Skeletal muscle cell (primary cell): ENCODE measurements at regions not wholly inside any gene's neighbourhood (a gene's known extent, or its start where the extent isn't known, plus 50 kb on each side); places are given as distances from the start of the nearest gene placed in this dataset.
"Not testable (repeated sequence)": the region's sequence is repeated elsewhere in the genome, so short reads cannot be mapped to it uniquely, and the experiment has no call there.

ENCODE experiments used
- DNase-seq: peaks from one replicate; pipeline ENCODE4 v3.0.0-alpha.2; 2010; ENCODE audit warnings: low read depth
- H3K4me3 ChIP-seq: 2 replicates; pipeline ENCODE4 v1.5.1; 2011; ENCODE audit warnings: low read depth, mild to moderate bottlenecking, control low read depth, low read length, moderate library complexity

DNA sequence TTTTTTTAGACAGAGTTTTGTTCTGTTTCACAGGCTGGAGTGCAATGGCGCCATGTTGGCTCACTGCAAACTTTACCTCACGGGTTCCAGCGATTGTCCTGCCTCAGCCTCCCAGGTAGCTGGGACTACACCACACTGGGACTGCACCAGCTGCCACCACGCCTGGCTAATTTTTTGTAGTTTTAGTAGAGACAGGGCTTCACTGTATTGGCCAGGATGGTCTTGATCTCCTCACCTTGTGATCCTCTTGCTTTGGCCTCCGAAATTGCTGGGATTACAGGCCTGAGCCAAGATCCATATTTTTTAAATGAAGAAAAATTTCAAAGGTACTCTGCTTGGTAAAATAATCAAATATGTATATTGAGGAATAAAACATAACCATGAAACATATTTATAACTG is 195.8 kb upstream of the TPTE start:
- peak; percentile 67 for DNase-seq
- H3K4me3 ChIP-seq = not testable (repeated sequence)

DNA sequence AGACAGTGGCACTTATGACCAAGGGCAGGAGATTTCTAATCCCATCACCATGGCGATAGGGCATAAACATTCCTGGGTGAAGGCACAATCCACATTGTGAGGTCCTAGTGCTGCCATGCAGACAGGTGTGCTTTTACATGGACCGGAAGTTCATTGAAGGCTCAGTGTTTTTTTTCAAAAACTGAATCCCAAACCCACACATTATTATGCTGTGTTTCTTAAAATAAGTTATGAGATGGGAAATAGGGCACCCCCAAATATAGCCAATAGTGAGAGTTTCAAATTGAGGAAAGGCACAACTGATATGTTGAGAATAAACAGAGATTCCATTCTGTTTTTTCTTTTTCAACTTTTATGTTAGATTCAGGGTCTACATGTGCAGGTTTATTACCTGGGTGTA is 195.2 kb upstream of the TPTE start:
- not testable (repeated sequence) for DNase-seq, H3K4me3 ChIP-seq

DNA sequence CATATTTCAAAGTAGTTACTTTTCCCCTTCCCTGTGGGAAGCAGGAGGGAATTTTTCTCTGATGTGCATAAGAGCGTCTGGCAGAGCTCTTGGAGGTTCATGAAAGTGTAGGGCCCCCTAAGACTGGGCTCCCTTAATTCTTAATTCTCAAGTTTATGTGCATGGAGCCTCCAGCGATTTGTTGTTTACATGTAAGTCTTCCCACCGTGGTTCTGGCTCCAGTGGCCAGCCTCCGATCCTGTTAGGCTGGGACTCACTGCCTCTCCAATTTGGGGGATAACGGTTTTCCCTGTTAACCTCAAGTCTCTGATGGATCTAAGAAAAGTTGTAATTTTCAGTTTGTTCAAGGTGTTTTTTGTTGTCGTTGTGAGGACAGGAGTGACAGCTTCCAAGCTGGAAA is 192.7 kb upstream of the TPTE start:
- not testable (repeated sequence) for DNase-seq, H3K4me3 ChIP-seq

DNA sequence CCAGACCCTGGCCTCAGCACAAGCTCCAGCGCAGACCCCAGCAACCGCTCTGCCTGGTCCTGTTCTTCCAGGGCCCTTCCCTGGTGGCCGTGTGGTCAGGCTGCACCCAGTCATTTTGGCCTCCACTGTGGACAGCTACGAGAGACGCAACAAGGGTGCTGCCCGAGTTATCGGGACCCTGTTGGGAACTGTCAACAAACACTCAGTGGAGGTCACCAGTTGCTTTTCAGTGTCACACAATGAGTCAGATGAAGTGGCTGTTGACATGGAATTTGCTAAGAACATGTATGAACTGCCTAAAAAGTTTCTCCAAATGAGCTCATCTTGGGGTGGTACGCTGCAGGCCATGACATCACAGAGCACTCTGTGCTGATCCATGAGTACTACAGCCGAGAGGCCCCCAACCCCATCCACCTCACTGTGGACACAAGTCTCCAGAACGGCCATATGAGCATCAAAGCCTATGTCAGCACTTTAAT is 190.7 kb upstream of the TPTE start:
- not testable (repeated sequence) for DNase-seq, H3K4me3 ChIP-seq

DNA sequence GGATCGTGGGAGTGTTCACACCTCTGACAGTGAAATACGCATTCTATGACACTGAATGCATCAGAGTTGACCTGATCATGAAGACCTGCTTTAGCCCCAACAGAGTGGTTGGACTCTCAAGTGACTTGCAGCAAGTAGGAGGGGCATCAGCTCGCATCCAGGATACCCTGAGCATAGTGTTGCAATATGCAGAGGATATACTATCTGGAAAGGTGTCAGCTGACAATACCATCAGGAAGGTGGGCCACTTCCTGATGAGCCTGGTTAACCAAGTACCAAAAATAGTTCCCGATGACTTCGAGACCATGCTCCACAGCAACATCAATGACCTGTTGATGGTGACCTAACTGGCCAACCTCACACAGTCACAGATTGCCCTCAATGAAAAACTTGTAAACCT is 190.2 kb upstream of the TPTE start:
- H3K4me3 ChIP-seq, DNase-seq: not testable (repeated sequence)

DNA sequence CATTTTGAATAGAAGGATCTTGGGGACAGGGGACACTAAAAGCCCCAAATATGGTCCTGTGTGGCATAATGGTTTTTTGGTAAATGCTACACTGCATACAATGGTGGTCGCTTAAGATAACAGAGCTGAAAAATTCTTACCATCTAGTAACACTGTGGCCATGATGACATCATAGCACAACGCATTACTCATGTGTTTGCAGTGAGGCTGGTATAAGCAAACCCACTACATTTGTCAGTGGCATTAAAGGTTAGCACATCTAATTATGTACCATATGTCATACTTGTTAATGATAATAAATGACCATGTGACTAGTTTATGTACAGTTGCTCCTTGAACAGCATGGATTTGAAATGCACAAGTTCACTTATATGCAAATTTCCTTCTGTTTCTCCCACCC is 188.4 kb upstream of the TPTE start:
- DNase-seq, H3K4me3 ChIP-seq: not testable (repeated sequence)

DNA sequence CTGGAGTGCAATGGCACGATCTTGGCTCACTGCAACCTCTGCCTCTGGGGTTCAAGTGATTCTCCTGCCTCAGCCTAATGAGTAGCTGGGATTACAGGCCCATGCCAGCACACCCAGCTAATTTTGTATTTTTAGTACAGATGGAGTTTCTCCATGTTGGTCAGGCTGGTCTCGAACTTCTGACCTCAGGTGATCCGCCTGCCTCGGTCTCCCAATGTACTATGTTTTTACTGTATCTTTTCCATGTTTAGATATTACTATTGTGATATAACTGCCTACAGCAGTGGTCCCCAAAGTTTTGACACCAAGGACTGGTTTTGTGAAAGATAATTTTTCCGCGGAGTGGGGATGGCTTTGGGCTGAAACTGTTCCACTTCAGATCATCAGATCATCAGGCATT is 187.0 kb upstream of the TPTE start:
- not testable (repeated sequence) for DNase-seq, H3K4me3 ChIP-seq

DNA sequence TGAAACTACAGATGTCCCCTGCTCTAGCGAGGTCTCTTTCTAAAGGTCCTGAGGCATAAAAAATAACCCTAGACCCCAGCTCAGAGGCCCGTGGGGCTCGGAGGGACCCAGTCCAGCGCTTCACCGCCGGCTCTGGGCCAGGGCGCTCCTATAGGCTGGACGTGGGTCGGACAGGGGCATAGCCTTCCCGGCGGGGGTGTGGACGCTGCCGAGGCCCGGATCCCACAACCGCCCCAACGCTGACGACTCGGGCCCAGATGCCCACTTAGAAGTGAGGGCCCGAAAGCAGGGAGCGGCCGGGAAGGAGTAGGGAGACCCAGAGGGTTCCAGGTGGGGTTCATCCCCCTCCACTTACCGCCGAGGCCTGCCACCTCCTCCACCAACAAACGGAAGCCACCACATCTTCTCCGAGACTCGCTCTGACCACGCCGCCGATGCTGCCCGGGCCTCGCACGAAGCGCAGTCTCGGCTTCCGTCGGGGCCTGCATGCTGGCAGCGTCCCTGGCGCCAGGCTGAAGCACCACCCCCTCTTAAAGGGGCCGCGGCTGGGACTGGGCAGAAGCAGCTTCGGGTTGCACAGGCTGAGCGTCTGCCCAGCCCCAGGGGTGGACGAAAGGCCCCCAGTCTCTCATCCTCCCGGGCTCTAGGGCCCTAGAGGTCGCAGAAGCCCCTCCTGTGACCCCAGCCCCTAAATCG is 179.0 kb upstream of the TPTE start:
- DNase-seq, H3K4me3 ChIP-seq: not testable (repeated sequence)

DNA sequence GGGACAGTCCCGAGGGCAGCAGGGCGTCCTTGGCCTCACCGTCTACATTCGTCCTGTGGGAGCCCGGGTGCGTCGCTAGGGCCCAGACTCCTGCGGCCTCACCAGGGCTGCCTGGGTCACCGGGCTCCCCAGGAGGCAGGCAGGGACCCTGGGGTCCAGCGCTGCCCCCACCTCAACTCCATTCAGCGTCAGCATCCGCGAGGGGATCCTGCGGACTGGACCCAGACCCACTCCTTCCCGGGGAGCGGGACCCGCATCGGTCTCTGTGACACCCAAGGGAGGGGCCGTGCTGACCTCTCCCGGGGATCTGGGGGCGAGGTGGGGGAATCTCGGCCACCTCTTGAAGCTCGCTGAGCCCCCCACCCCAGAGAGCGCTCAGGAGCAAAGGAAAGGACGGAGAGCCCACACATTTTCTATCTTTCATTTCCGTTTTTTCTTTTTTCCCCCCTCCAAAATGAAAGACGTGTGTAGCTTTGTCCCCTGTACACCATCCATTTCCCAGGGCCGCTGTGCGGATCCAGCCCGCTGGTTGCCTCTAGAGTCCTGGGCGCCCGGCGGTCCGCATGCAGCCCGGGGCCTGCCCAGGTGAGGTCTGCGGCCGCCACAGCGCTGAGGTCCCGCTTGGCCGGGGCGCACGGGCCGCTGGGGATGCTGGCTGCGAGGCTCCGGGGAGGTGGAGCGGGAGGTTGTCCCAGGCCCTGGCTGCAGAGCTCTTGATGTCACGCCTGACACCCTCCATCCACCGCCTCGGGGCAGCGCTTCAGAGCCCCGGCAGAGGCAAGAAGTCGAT is 178.0 kb upstream of the TPTE start:
- not testable (repeated sequence) for H3K4me3 ChIP-seq, DNase-seq

DNA sequence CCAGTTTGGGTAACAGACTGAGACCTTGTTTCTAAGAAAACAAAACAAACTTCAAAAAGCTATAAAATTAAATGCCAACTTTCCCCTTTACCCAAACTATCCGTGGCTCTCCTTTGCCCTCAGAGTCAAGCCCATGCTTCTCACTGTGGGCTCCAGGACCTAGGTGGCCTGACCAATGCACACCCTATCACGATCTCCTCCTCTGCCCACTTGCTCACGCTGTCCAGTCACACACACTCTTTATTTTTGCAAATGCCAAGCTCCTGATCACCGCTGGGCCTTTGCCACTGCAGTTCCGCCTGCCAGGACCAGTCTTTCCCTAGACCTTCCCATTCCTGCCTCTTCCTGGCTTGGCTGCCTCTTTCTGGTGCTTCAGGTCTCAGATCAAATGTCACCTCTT is 177.1 kb upstream of the TPTE start:
- DNase-seq, H3K4me3 ChIP-seq: not testable (repeated sequence)

DNA sequence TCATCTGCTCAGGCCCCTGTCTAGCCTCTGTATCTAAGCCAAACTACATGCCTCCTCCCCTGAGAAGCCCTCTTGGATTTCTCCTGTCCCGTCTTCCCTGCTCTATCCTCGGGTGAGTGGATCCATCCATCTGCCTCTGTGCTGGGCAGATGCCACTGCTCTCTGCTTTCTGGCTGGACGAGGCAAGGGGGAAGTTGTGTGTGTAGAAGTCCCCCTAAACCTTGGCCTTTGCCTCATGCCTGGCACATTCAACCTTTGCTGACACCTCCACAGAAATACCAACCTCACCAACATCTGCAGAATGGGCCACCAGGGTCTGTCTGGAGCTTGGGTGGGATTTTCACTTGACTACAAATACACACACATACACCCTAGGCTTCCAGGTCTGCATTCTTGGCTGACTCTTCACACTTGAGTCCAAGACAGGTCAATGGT is 176.2 kb upstream of the TPTE start:
- DNase-seq, H3K4me3 ChIP-seq: not testable (repeated sequence)

DNA sequence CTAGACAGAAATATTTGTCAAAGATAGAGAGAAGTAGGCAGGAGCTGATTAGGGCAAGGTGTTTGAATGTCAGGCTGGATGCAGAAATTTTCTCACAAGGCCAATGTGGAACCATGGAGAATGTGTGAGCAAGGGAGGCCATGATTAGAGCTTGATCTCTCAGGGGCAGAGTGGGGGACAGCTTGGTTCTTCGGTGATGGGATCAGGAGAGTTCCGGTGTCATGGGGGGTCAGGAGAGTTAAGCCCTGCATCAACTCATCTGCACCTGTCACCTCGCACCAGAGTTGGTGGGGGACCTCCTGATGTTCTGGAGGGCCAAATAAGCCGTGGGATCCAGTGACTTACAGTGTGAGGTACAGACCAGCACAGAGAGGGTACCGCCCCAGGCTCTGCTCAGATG is 175.1 kb upstream of the TPTE start:
- not testable (repeated sequence) for DNase-seq, H3K4me3 ChIP-seq

DNA sequence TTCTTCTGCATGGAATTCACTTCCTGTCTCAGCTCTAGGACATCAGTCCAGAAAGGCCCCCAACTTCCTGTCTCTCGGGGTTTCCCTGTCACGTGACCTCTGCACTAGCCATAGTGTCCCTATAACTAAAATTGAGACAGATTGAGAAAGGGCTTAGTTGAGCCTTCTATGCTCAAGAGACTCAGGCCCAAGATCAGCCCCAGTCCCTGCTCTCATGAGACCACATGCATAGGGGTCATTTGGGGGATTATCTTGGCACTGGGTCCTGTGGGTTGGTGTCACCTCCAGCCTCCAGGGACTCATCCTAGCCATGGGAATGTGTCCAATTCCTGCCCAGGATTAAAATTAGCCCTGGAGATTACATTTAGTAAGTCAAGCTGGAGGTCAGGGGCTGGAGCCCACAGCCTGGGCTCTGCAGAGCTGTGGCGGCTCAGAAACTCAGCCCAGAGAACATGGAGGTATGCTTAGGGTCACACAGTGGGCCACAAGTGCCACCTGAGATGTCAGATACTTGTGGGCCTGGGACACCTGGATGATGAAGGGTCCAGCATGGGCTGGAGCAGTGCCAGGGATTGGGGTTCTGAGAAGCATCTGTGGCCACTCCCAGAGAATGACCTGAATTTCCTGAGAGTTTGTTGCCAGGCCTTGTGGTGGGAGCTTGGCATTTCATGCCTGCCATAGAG is 174.3 kb upstream of the TPTE start:
- H3K4me3 ChIP-seq, DNase-seq: not testable (repeated sequence)

DNA sequence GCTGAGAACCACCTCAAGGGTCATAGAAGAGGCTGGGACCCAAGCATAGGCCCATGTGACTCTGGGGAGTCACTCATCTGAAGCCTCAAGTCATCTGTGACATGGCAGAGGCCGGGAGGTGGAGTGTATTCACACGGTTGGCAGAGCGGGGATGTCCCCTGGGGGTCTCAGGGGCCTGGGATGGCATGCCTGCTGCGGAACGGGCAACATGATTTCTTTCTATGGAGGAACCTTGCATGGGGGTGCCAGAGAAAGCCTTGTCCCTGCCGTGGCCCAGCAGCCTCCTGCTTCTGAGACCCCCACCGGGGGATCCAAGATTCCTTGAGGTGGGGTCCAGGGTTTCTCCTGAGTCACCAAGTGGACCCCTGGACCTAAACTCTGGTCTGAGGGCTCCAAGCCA is 173.7 kb upstream of the TPTE start:
- DNase-seq, H3K4me3 ChIP-seq: not testable (repeated sequence)

DNA sequence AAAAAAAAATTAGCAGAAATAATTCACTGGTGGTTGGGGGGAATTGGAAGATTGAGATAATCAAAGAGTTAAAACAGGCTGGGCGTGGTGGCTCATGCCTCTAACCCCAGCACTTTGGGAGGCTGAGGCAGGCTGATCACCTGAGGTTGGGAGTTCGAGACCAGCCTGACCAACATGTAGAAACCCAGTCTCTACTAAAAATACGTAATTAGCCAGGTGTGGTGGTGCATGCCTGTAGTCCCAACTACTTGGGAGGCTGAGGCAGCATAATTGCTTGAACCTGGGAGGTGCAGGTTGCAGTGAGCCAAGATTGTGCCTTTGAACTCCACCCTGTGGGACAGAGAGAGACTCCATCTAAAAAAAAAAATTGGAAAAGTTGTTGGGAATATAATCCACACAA is 173.2 kb upstream of the TPTE start:
- not testable (repeated sequence) for DNase-seq, H3K4me3 ChIP-seq

DNA sequence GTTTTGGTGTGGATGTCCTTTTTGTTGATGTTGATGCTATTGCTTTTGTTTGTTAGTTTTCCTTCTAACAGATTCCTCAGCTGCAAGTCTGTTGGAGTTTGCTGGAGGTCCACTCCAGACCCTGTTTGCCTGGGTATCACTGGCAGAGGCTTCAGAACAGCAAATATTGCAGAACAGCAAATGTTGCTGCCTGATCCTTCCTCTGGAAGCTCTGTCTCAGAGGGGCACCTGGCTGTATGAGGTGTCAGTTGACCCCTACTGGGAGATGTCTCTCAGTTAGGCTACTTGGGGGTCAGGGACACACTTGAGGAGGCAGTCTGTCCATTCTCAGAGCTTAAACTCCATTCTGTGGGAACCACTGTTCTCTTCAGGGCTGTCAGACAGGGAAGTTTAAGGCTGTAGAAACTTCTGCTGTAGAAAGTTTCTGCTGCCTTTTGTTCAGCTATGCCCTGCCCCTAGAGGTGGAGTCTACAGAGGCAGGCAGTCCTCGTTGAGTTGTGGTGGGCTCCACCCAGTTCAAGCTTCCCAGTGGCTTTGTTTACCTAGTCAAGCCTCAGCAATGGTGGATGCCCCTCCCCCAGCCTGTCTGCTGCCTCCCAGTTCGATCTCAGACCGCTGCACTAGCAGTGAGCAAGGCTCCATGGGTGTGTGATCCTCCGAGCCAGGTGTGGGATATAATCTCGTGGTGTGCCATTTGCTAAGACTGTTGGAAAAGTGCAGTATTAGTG is 166.4 kb upstream of the TPTE start:
- DNase-seq, H3K4me3 ChIP-seq: not testable (repeated sequence)

DNA sequence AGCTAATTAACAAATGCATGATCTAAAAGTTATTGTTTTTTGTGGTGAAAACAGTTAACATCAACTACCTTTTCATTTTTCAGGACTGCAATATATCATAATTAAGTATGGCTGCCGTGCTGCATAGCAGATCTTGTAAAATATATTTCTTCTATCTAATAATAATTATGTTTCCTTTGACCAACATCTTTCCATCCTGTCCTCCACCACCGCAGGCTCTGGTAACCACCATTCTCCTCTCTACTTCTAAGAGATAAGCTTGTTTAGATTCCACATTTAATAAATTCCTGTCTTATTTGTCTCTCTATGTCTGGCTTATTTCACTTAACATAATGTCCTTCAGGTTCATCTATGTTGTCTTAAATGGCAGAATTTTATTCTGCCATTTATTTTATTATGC is 162.3 kb upstream of the TPTE start:
- not testable (repeated sequence) for DNase-seq, H3K4me3 ChIP-seq

DNA sequence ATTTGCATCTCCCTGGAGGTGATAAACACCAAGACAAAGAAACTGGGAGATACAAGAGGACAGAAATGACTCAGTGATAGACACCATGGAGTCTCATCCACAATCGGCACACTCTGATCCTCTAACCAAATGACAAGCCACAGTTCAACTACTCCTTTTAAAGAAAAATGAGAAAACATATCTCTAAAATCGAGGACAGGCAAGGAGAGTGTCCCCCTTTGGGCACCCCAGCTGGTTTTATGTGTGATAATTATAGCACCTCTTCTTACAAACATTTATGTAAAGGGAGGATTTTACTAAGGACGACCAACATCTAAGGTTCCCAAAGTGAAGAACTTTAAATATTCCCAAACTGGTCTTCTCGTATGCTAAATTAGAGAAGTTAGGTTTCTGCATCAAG is 161.5 kb upstream of the TPTE start:
- H3K4me3 ChIP-seq, DNase-seq: not testable (repeated sequence)

DNA sequence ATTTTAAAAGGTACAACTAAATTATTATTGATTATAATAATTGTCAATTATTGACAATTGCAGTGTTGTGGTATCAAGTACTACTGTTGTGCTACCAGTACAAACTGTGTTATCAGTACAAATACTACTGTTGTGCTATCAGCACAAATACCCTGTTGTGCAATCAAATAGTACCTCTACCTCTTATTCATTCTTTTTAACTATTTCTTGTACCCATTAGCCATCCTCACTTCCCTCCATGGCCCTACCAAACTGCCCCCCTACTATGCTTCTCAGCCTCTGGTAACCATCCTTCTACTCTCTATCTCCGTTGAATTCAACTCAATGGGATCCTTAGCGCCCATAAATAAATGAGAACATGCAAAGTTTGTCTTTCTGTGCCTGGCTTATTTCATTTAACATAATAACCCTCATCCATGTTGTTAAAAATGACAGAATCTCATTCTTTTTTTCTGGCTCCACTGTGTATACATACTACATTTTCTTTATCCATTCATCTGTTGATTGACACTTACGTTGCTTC is 160.1 kb upstream of the TPTE start:
- H3K4me3 ChIP-seq, DNase-seq: not testable (repeated sequence)
